T-cell (primary cell): ENCODE measurements at regions not wholly inside any gene's neighbourhood (a gene's known extent, or its start where the extent isn't known, plus 50 kb on each side); places are given as distances from the start of the nearest gene placed in this dataset.
"Not testable (repeated sequence)": the region's sequence is repeated elsewhere in the genome, so short reads cannot be mapped to it uniquely, and the experiment has no call there.

Source experiments
- ATAC-seq, 4 experiments: fragments of 200-7000 bp in 3 of 4; fragments of 150-1000 bp in 1 of 4; cut with Tn5 transposase; replicated peaks in 1 of 4; 1 replicate in 3 of 4; 2 replicates in 1 of 4; pipeline ENCODE4 v1.10.0; 2021; ENCODE audit warnings: moderate library complexity in 3 of 4, mild to moderate bottlenecking in 2 of 4, moderate number of reproducible peaks in 1 of 4
- CTCF ChIA-PET, 2 donors: fragments of 300-600 bp; sonication (Branson Sonifier 250); formaldehyde crosslinking; loops; one replicate each; lab custom pipeline; 2022; ENCODE audit warnings: antibody characterized with exemption in 2 of 2; lab: Charles Lee
- POLR2A ChIA-PET, 2 donors: fragments of 300-600 bp; sonication (Branson Sonifier 250); formaldehyde crosslinking; loops; one replicate each; lab custom pipeline; 2022; ENCODE audit warnings: antibody characterized with exemption in 2 of 2; lab: Charles Lee
- DNase-seq, 35 experiments: peaks; one replicate each; pipeline versions ENCODE4 v3.0.0 to v3.0.0-alpha.2; 2013 to 2023
- H3K27ac ChIP-seq: one replicate; pipeline ENCODE4 v1.5.1; 2013; ENCODE audit warnings: low read length
- H3K27me3 ChIP-seq, 2 experiments: replicated peaks in 1 of 2; 1 replicate in 1 of 2; 2 replicates in 1 of 2; pipeline versions ENCODE4 v1.6.1 to v1.7.0; 2013; ENCODE audit warnings: low read length in 1 of 2, mixed read lengths in 1 of 2; ENCODE audit not compliant: control insufficient read depth in 2 of 2, insufficient read depth in 2 of 2; ENCODE audit errors: extremely low read depth in 1 of 2
- H3K36me3 ChIP-seq, 2 donors: 1 replicate in 1 of 2; 2 replicates in 1 of 2; pipeline versions ENCODE4 v1.6.1 to v1.7.0; 2013; ENCODE audit warnings: low read length in 1 of 2; ENCODE audit not compliant: control insufficient read depth in 2 of 2, insufficient read depth in 1 of 2; ENCODE audit errors: extremely low read depth in 1 of 2
- H3K4me1 ChIP-seq, 2 experiments: 1 replicate in 1 of 2; 2 replicates in 1 of 2; pipeline versions ENCODE4 v1.6.1 to v1.7.0; 2013; ENCODE audit warnings: low read length in 2 of 2, mixed read lengths in 1 of 2; ENCODE audit not compliant: insufficient read depth in 2 of 2, control insufficient read depth in 1 of 2; ENCODE audit errors: extremely low read depth in 1 of 2
- H3K4me3 ChIP-seq, 2 donors: 1 replicate in 1 of 2; 2 replicates in 1 of 2; pipeline versions ENCODE4 v1.5.1 to v1.7.0; 2013; ENCODE audit warnings: mild to moderate bottlenecking in 2 of 2, low read length in 1 of 2, moderate library complexity in 1 of 2; ENCODE audit not compliant: control insufficient read depth in 1 of 2; ENCODE audit errors: extremely low read depth in 1 of 2
- H3K9me3 ChIP-seq: 2 replicates; pipeline ENCODE4 v1.7.0; 2013
- H3K27ac Mint-ChIP-seq, 2 donors: one replicate each; pipeline ENCODE4 v1.8.0; 2020 to 2021; ENCODE audit warnings: mild to moderate bottlenecking in 2 of 2, mixed read lengths in 2 of 2
- H3K27me3 Mint-ChIP-seq, 2 donors: one replicate each; pipeline ENCODE4 v1.8.0; 2021 to 2022; ENCODE audit warnings: mixed read lengths in 2 of 2
- H3K36me3 Mint-ChIP-seq: one replicate; pipeline ENCODE4 v1.8.0; 2021; ENCODE audit warnings: mixed read lengths
- H3K4me1 Mint-ChIP-seq, 3 donors: one replicate each; pipeline ENCODE4 v1.8.0; 2020 to 2022; ENCODE audit warnings: mixed read lengths in 3 of 3, mild to moderate bottlenecking in 1 of 3
- H3K4me3 Mint-ChIP-seq, 3 donors: one replicate each; pipeline ENCODE4 v1.8.0; 2020 to 2022; ENCODE audit warnings: mild to moderate bottlenecking in 3 of 3, mixed read lengths in 3 of 3, moderate library complexity in 3 of 3
- H3K9me3 Mint-ChIP-seq, 3 donors: one replicate each; pipeline ENCODE4 v1.8.0; 2020 to 2022; ENCODE audit warnings: mixed read lengths in 3 of 3
- WGBS: methylation state at CpG from one replicate; pipeline ENCODE4 v1.1.5; 2013; ENCODE audit warnings: missing lambda C conversion rate; ENCODE audit not compliant: insufficient coverage; 5-methylcytosine and 5-hydroxymethylcytosine counted together

DNA sequence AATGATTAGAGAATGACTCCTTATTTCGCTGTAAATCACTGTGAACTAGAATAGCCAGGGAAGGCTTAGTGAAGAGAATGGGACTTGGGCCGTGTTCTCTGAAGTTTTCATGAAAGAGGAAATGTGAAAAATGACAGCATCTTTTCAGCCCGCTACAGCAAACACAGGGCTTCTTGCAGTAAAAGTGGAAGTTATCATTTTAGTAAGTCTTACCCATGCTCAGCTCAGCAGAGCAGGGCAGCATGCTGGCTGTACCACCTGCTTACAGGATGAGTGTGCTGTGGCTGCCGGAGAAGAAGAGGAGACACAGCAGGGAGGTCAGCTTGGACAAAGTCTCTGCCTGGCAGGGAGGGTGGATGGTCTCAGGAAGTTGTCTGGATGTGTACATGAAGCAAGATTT lies 300.7 kb upstream of the DLGAP1 start:
- no peaks in the 10 kb centered on the region for H3K4me1 Mint-ChIP-seq
- no peak overlapping the region for H3K4me3 ChIP-seq
- DNase-seq (no peak), ATAC-seq (no peak)
- H3K4me3 Mint-ChIP-seq: no peak overlapping the region
- no peak overlapping the region for H3K27ac ChIP-seq
- ChIA-PET POLR2A (no interaction called here), CTCF (no interaction called here)
- H3K4me1 ChIP-seq: no peaks in the 10 kb centered on the region
- WGBS: 48% methylated on average over 3 of the region's 4 CpGs
- H3K36me3 ChIP-seq: no peaks in the 10 kb centered on the region
- no peaks in the 10 kb centered on the region for H3K27me3 ChIP-seq
- H3K9me3 Mint-ChIP-seq: peaks cover 13 to 15% (median 13%) of the 10 kb centered on the region in 3 donors
- no peaks in the 10 kb centered on the region for H3K9me3 ChIP-seq
- no peak overlapping the region for H3K27ac Mint-ChIP-seq
- H3K27me3 Mint-ChIP-seq: no peaks in the 10 kb centered on the region
- H3K36me3 Mint-ChIP-seq: no peaks in the 10 kb centered on the region

DNA sequence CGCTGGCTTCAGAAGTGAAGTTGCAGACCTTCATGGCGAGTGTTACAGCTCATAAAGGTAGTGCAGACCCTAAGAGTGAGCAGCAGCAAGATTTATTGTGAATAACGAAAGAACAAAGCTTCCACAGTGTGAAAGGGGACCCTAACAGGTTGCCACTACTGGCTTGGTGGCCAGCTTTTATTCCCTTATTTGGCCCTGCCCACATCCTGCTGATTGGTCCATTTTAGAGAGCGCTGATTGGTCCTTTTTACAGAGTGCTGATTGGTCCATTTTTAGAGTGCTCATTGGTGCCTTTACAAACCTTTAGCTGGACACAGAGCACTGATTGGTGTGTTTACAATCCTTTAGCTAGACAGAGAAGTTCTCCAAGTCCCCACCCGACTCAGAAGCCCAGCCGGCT lies 298.0 kb upstream of the DLGAP1 start:
- DNase-seq, H3K4me3 Mint-ChIP-seq, H3K27me3 ChIP-seq, ATAC-seq, H3K27me3 Mint-ChIP-seq, H3K9me3 ChIP-seq, H3K36me3 ChIP-seq, H3K4me1 Mint-ChIP-seq, H3K4me1 ChIP-seq, H3K27ac Mint-ChIP-seq, CTCF ChIA-PET, H3K4me3 ChIP-seq, H3K36me3 Mint-ChIP-seq, POLR2A ChIA-PET, H3K27ac ChIP-seq: not testable (repeated sequence)
- H3K9me3 Mint-ChIP-seq: peaks cover 7 to 15% (median 11%) of the 10 kb centered on the region in 3 donors
- 52% methylated on average over 6 of the region's 6 CpGs for WGBS

DNA sequence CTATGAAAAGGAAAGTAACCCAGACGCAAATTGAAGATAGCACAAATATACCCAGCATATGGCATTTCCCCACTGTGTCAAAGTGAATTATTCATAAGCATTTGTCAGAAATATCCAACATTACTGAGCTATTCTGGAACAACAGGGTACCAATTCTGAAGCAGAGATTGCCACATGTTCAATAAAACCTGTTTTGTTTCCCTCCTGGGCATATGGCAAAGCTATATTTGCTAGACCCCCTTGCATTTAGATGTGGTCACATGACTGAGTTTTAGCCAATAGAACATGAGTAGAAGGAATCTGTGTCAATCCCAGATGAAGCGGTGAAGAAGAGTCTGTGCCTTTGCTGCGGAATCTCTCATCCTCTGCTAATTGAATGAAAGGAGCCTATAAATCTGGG lies 296.4 kb upstream of the DLGAP1 start:
- H3K27ac ChIP-seq: no peak overlapping the region
- ATAC-seq (no peak), DNase-seq (no peak)
- WGBS: no CpG with 5 or more reads among the region's 3 CpGs
- peaks cover 7 to 20% (median 8%) of the 10 kb centered on the region in 3 donors for H3K9me3 Mint-ChIP-seq
- H3K9me3 ChIP-seq: no peaks in the 10 kb centered on the region
- no peaks in the 10 kb centered on the region for H3K4me1 Mint-ChIP-seq
- no peaks in the 10 kb centered on the region for H3K27me3 Mint-ChIP-seq
- no peaks in the 10 kb centered on the region for H3K4me1 ChIP-seq
- H3K4me3 Mint-ChIP-seq: no peak overlapping the region
- ChIA-PET CTCF (interaction anchor here in 1 of 2 donors (0.6 kb wide), 1 partner anchor 201 kb away, joined by 3 read pairs; no protein-coding TSS in a partner anchor), POLR2A (no interaction called here)
- H3K27me3 ChIP-seq: no peaks in the 10 kb centered on the region
- H3K36me3 ChIP-seq: no peaks in the 10 kb centered on the region
- H3K36me3 Mint-ChIP-seq: no peaks in the 10 kb centered on the region
- H3K4me3 ChIP-seq: no peak overlapping the region
- H3K27ac Mint-ChIP-seq: no peak overlapping the region

DNA sequence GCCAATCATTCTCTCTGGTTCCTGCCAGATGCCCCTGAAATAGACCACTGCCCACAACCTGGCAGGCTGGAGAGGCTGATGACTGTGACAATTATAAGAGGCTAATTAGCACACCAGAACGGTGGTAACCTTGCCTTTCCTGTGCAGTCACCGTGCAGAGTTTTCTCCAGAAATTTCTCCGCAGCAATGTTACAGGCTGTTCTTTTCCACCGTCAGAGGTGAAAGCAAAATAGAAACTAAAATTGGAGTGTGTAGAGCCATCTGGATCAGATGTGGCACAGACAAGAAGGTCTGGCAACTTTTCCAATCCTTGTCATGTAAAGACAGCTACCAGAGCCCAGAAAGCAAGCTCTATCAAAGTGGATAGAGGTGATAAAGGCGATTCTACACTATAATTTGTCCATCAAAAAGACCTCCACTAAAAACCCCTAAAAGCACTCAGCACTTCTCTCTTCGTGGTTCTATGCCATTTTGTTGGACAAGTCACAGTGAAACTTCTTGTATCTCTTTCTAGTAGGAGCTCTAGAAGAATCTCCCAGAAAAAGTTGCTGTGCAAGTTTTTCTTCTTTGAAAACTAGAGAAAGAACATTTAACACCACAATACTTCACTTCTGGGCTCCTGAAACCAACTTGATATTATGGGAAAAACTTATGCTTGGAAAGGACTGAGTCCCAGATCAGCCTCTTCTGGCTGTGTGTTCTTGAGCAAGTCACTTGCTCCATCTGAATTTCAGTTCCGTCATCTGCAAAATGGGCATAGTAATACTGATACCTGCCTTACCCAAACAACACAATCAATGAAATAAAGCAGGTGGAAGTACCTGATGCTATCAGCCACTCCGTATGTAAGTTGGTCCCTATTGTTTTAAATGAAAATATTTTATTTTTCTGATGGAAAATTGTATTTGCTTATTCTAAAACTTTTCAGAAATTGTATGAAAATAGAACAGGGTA lies 295.6 kb upstream of the DLGAP1 start:
- WGBS: 58% methylated on average over 3 of the region's 8 CpGs
- H3K4me3 ChIP-seq: no peak overlapping the region
- no peak overlapping the region for H3K27ac ChIP-seq
- H3K27me3 ChIP-seq: no peaks in the 10 kb centered on the region
- DNase-seq (no peak), ATAC-seq (no peak)
- no peaks in the 10 kb centered on the region for H3K9me3 ChIP-seq
- H3K36me3 ChIP-seq: no peaks in the 10 kb centered on the region
- H3K27ac Mint-ChIP-seq: no peak overlapping the region
- peaks cover 7 to 24% (median 8%) of the 10 kb centered on the region in 3 donors for H3K9me3 Mint-ChIP-seq
- ChIA-PET CTCF (no interaction called here), POLR2A (no interaction called here)
- H3K27me3 Mint-ChIP-seq: no peaks in the 10 kb centered on the region
- no peaks in the 10 kb centered on the region for H3K36me3 Mint-ChIP-seq
- H3K4me1 ChIP-seq: no peaks in the 10 kb centered on the region
- H3K4me1 Mint-ChIP-seq: no peaks in the 10 kb centered on the region
- no peak overlapping the region for H3K4me3 Mint-ChIP-seq

DNA sequence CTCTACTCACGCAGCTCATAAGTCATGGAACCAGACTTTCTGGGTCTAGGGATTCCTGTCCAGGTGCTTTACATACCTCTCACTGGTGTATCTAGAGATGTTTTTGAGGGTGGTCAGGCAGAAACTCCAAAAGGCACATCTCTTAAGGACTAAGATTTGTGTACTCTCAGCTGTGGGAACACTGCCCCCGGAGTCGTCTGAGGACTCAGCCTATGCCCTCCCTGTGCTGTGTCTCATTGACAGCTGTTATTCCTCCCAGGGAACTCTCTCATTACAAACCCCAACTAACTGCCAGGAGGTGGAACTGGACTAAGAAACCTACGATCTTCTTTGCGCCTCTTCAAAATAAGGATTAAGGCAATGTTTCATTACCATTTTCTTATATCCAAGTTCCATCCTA lies 293.9 kb upstream of the DLGAP1 start:
- H3K36me3 Mint-ChIP-seq: no peaks in the 10 kb centered on the region
- Histone ChIP-seq H3K9me3 (no peaks in the 10 kb centered on the region), H3K27me3 (no peaks in the 10 kb centered on the region), H3K4me1 (no peaks in the 10 kb centered on the region), H3K4me3 (no peak overlapping the region), H3K36me3 (no peaks in the 10 kb centered on the region), H3K27ac (no peak overlapping the region)
- ChIA-PET CTCF (no interaction called here), POLR2A (no interaction called here)
- no peak for ATAC-seq
- peaks cover 7 to 24% (median 10%) of the 10 kb centered on the region in 3 donors for H3K9me3 Mint-ChIP-seq
- no peak for DNase-seq
- WGBS: 64% methylated on average over 4 of the region's 5 CpGs
- H3K4me1 Mint-ChIP-seq: no peaks in the 10 kb centered on the region
- H3K4me3 Mint-ChIP-seq: no peak overlapping the region
- H3K27me3 Mint-ChIP-seq: no peaks in the 10 kb centered on the region
- no peak overlapping the region for H3K27ac Mint-ChIP-seq

DNA sequence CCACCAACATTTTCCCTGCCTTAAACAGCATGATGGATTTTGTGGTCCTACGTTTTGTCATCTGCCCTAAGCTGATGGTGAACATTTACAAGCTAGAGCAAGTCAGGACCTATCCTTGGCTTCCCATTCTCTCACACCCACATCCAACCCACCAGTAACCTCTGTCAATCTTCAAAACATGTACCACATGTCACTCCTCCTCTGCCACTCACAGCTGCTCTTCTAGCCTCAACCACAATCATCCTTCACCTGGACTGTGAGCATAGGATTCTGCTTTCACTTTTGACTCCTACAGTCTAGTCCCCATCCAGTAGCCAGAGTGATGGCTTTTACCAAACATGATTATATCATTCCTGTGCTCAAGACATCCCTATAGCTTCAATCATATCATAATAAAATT lies 279.8 kb upstream of the DLGAP1 start:
- Histone ChIP-seq H3K4me3 (no peak overlapping the region), H3K4me1 (no peaks in the 10 kb centered on the region), H3K9me3 (peaks cover 4% of the 10 kb centered on the region), H3K36me3 (no peaks in the 10 kb centered on the region), H3K27ac (no peak overlapping the region), H3K27me3 (no peaks in the 10 kb centered on the region)
- peaks cover 10 to 18% (median 18%) of the 10 kb centered on the region in 3 donors for H3K9me3 Mint-ChIP-seq
- CTCF ChIA-PET: no interaction called here
- ATAC-seq (no peak), DNase-seq (no peak)
- no peak overlapping the region for H3K4me3 Mint-ChIP-seq
- 67% methylated on average over 1 of the region's 1 CpG for WGBS
- no peak overlapping the region for H3K27ac Mint-ChIP-seq
- no peaks in the 10 kb centered on the region for H3K27me3 Mint-ChIP-seq
- POLR2A ChIA-PET: no interaction called here
- H3K4me1 Mint-ChIP-seq: no peaks in the 10 kb centered on the region
- H3K36me3 Mint-ChIP-seq: no peaks in the 10 kb centered on the region
